ENCODE measurements at regions not wholly inside any gene's neighbourhood (a gene's known extent, or its start where the extent isn't known, plus 50 kb on each side); places are given as distances from the start of the nearest gene placed in this dataset.

DNA sequence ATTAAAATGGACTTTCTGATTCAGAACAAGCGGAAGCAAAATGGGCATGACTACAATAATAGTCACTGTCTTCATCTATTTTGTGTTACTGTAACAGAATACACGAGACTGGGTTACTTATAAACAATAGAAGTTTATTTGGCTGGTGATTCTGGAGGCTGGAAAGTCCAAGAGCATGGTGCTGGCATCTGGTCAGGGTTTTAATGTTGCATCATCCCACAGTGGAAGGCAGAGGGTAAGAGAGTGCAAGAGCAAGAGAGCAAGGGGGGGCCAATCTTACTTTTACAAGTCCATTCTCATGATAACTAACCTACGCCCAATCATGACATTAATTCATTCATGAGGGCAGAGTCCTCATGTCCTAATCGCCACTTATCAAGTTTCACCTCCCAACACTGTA, 189.2 kb downstream of the TOX3 start:
- Histone ChIP-seq H3K4me2 (ENCODE audit: insufficient read depth, low read length) (no peak overlapping the region), H2AFZ (ENCODE audit: low read length) (no peak overlapping the region), H3K9me3 (ENCODE audit: low read depth, low read length) (no peaks in the 10 kb centered on the region), H3K27ac (ENCODE audit: low read depth, low read length) (no peak overlapping the region), H4K20me1 (ENCODE audit: insufficient read depth, low read length) (no peaks in the 10 kb centered on the region), H3K36me3 (ENCODE audit: insufficient read depth, low read length) (no peaks in the 10 kb centered on the region), H3K27me3 (ENCODE audit: insufficient read depth, low read length) (no peaks in the 10 kb centered on the region), H3K79me2 (ENCODE audit: insufficient read depth, low read length) (no peaks in the 10 kb centered on the region), H3K4me3 (ENCODE audit: insufficient read depth, low read length) (no peak overlapping the region), H3K4me1 (ENCODE audit: insufficient read depth, low read length) (no peaks in the 10 kb centered on the region)
- no peak for DNase-seq (ENCODE audit: insufficient read length, low spot score, missing footprints)
- TF ChIP-seq, protein P1, sequence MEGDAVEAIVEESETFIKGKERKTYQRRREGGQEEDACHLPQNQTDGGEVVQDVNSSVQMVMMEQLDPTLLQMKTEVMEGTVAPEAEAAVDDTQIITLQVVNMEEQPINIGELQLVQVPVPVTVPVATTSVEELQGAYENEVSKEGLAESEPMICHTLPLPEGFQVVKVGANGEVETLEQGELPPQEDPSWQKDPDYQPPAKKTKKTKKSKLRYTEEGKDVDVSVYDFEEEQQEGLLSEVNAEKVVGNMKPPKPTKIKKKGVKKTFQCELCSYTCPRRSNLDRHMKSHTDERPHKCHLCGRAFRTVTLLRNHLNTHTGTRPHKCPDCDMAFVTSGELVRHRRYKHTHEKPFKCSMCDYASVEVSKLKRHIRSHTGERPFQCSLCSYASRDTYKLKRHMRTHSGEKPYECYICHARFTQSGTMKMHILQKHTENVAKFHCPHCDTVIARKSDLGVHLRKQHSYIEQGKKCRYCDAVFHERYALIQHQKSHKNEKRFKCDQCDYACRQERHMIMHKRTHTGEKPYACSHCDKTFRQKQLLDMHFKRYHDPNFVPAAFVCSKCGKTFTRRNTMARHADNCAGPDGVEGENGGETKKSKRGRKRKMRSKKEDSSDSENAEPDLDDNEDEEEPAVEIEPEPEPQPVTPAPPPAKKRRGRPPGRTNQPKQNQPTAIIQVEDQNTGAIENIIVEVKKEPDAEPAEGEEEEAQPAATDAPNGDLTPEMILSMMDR (IDR thresholded peaks at IDR 0.05; ENCODE audit: extremely low read depth, low read depth, low read length), result no peak

GRCh38 chr16:52353249-52353648, 193.7 kb downstream of the TOX3 start:
- H3K79me2 ChIP-seq (ENCODE audit: insufficient read depth, low read length), result no peaks in the 10 kb centered on the region
- TF ChIP-seq, protein P1 (IDR thresholded peaks at IDR 0.05; ENCODE audit: extremely low read depth, low read depth, low read length), result no peak
- no peak overlapping the region for H3K27ac ChIP-seq (ENCODE audit: low read depth, low read length)
- H3K36me3 ChIP-seq (ENCODE audit: insufficient read depth, low read length), result no peaks in the 10 kb centered on the region
- H3K4me1 ChIP-seq (ENCODE audit: insufficient read depth, low read length), result no peaks in the 10 kb centered on the region
- no peak for DNase-seq (ENCODE audit: insufficient read length, low spot score, missing footprints)
- no peak overlapping the region for H3K4me2 ChIP-seq (ENCODE audit: insufficient read depth, low read length)
- no peaks in the 10 kb centered on the region for H3K27me3 ChIP-seq (ENCODE audit: insufficient read depth, low read length)
- no peaks in the 10 kb centered on the region for H4K20me1 ChIP-seq (ENCODE audit: insufficient read depth, low read length)
- no peak overlapping the region for H2AFZ ChIP-seq (ENCODE audit: low read length)
- H3K9me3 ChIP-seq (ENCODE audit: low read depth, low read length), result no peaks in the 10 kb centered on the region
- no peak overlapping the region for H3K4me3 ChIP-seq (ENCODE audit: insufficient read depth, low read length)

DNA sequence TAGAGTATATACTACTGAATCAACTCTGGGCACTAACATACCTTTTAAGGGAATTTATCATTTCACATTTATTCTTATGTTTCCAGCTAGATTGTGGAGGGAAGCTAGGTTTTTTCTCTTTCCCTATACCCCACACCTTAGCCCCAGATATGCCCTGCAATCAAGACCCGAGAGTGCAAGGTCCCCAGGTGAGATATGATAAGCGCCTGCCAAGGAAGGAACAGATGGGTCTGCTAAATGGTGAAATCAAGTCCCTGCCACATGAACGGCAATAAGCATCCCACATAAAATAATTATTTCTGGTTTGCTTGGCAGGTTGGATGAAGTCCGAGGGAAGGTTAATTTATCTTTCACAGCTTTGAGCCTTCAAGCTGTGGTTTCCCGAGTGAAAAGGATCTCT, 195.5 kb downstream of the TOX3 start:
- Histone ChIP-seq H3K4me1 (ENCODE audit: insufficient read depth, low read length) (no peaks in the 10 kb centered on the region), H3K4me2 (ENCODE audit: insufficient read depth, low read length) (no peak overlapping the region), H4K20me1 (ENCODE audit: insufficient read depth, low read length) (no peaks in the 10 kb centered on the region), H3K36me3 (ENCODE audit: insufficient read depth, low read length) (no peaks in the 10 kb centered on the region), H3K4me3 (ENCODE audit: insufficient read depth, low read length) (no peak overlapping the region), H3K27me3 (ENCODE audit: insufficient read depth, low read length) (no peaks in the 10 kb centered on the region), H3K79me2 (ENCODE audit: insufficient read depth, low read length) (no peaks in the 10 kb centered on the region), H2AFZ (ENCODE audit: low read length) (no peak overlapping the region), H3K27ac (ENCODE audit: low read depth, low read length) (no peak overlapping the region), H3K9me3 (ENCODE audit: low read depth, low read length) (no peaks in the 10 kb centered on the region)
- TF ChIP-seq, protein P1 (IDR thresholded peaks at IDR 0.05; ENCODE audit: extremely low read depth, low read depth, low read length), result no peak
- no peak for DNase-seq (ENCODE audit: insufficient read length, low spot score, missing footprints)

DNA sequence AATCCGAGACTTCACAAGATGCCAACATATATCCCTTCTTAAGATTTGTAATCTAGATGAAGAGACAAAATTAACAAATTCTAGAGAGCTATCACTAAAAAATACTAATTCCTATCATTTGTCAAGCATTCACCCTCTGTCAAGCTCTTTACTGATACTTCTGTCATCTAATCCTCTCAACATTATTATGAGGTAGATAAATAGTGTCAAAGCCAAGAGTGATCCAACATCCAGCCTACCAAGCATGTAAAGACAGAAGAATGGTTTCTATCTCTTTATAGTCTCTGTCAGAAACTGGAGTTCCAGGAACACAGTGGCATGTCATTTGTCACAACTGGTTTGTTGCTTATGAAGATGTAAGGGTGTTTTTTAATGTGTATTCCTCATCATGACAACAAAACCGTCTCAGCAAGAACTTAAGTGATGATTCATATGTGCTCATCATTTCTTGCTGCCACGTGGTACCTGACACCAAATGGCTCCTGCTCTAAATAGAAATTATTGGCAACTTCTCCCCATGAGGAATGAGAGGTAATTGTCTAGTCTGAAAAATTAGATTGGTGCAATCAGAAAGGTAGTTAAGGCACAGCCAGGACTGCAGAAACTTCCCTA, 196.8 kb downstream of the TOX3 start:
- no peaks in the 10 kb centered on the region for H3K27me3 ChIP-seq (ENCODE audit: insufficient read depth, low read length)
- DNase-seq (ENCODE audit: insufficient read length, low spot score, missing footprints), result no peak
- H3K4me2 ChIP-seq (ENCODE audit: insufficient read depth, low read length), result no peak overlapping the region
- no peak overlapping the region for H2AFZ ChIP-seq (ENCODE audit: low read length)
- H3K9me3 ChIP-seq (ENCODE audit: low read depth, low read length), result no peaks in the 10 kb centered on the region
- H4K20me1 ChIP-seq (ENCODE audit: insufficient read depth, low read length), result no peaks in the 10 kb centered on the region
- no peaks in the 10 kb centered on the region for H3K36me3 ChIP-seq (ENCODE audit: insufficient read depth, low read length)
- H3K4me3 ChIP-seq (ENCODE audit: insufficient read depth, low read length), result no peak overlapping the region
- H3K79me2 ChIP-seq (ENCODE audit: insufficient read depth, low read length), result no peaks in the 10 kb centered on the region
- no peak overlapping the region for H3K27ac ChIP-seq (ENCODE audit: low read depth, low read length)
- TF ChIP-seq, protein P1 (IDR thresholded peaks at IDR 0.05; ENCODE audit: extremely low read depth, low read depth, low read length), result no peak
- H3K4me1 ChIP-seq (ENCODE audit: insufficient read depth, low read length), result no peaks in the 10 kb centered on the region
